ENCODE measurements at regions not wholly inside any gene's neighbourhood (a gene's known extent, or its start where the extent isn't known, plus 50 kb on each side); places are given as distances from the start of the nearest gene placed in this dataset.

GRCh38 chr13:91014696-91015095, 332.8 kb upstream of the MIR17HG start:
- TF ChIP-seq CTCF (IDR thresholded peaks at IDR 0.05) (no peak), POLR2A (IDR thresholded peaks at IDR 0.05) (no peak)

Measured in ovary (tissue), 3 donors.